GM21737 (cell line): ENCODE measurements at regions not wholly inside any gene's neighbourhood (a gene's known extent, or its start where the extent isn't known, plus 50 kb on each side); places are given as distances from the start of the nearest gene placed in this dataset.
"Not testable (repeated sequence)": the region's sequence is repeated elsewhere in the genome, so short reads cannot be mapped to it uniquely, and the experiment has no call there.

Experiments
- ATAC-seq: cut with Tn5 transposase; IDR thresholded peaks from one replicate; pipeline ENCODE4 v1.9.1; 2021; ENCODE audit warnings: mild to moderate bottlenecking, moderate library complexity; ENCODE audit not compliant: unreplicated experiment

DNA sequence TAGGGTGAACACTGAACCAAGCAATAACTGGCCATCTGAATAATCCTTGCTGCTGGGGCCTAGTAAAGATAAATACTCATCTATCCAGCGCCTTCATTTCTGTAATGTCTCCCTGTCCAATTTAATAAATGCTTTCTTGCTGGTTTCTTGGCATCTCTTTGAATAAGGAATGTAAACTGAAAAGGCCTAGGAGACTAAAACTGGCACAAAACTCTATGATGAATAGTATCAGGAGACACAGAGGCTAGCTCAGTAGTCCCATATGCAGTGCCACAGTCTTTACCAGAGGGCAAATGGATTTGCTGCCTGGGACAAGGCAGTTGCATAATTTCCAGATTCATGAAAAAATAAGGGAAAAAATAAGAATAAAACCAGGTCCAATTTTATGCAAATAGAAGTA, 324.4 kb downstream of the CENPW start:
- ATAC-seq, result no peak

- no peak for ATAC-seq
These were observed 325.6 kb downstream of the CENPW start for GRCh38 chr6:126665551-126665950.

GRCh38 chr6:126667071-126667470, 327.2 kb downstream of the CENPW start:
- no peak for ATAC-seq

DNA sequence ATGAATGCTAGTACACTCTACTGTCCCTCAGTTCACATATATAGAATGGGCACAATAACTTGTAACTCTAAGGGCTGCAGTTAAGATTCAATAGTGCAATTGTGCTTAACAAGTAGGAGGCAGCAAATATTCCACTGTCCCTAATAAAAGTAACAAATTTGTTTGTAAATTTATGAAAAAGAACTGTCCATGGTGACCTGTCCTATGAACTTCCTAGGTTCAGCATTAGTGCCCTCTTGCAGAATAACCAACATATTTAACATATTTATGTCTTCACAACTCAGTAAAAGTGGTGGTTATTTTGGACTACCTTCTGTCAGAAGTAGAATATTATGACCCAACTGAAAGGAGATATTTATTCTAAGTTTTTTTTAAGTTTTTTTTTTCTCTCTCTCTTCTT, 327.8 kb downstream of the CENPW start:
- no peak for ATAC-seq

GRCh38 chr6:126672649-126673048, 332.7 kb downstream of the CENPW start:
- peak; percentile 88 for ATAC-seq

DNA sequence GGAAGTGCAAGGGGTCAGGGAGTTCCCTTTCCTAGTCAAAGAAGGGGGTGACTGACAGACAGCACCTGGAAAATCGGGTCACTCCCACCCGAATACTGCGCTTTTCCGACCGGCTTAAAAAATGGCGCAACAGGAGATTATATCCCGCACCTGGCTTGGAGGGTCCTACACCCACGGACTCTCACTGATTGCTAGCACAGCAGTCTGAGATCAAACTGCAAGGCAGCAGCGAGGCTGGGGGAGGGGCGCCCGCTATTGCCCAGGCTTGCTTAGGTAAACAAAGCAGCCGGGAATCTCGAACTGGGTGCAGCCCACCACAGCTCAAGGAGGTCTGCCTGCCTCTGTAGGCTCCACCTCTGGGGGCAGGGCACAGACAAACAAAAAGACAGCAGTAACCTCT, 333.8 kb downstream of the CENPW start:
- not testable (repeated sequence) for ATAC-seq

GRCh38 chr6:126682440-126682839, 342.5 kb downstream of the CENPW start:
- no peak for ATAC-seq

GRCh38 chr6:126685182-126685581, 345.3 kb downstream of the CENPW start:
- ATAC-seq, result no peak

- no peak for ATAC-seq
These were observed 357.2 kb downstream of the CENPW start for GRCh38 chr6:126696921-126697693.

- no peak for ATAC-seq
These were observed 358.9 kb downstream of the CENPW start for GRCh38 chr6:126698732-126699240.

DNA sequence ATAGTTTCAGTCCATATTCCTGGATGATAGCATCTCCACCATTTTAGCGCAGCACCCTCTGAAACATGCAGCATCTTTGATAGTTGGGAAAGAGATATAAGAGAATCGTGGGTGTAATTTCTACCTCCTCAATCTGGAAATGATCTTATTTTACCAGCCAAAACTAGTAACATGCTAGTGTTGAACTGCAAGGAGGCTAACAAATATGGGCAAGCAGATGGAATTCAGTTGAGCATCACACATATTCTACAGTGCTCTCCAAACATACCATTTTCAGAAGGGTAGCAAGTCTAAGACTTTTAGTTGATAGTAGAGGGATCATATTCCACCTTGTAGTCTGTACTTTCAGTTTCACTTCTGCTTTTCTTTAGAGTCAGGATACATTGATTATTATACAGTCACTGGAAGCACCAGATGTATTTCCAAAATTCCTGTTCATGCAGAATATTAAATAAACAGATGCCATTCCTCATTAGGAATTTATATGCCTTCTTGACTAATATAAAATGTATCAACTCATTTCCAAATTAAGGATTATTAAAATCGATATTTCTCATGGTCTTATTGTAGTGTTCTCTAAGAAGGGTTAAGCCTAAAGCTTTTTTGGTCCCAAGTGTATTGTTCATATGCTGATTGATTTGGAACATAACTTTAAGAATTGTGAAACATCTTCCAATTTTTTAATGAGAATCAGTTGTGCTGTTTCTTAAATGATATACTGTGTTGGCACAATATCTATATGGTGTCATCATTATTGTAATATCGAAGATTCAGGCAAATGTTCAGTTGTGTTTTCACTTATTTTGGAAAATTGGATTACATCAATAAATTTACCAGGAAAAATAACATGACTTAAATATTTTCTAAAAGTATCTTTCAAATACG, 362.0 kb downstream of the CENPW start:
- ATAC-seq, result no peak

DNA sequence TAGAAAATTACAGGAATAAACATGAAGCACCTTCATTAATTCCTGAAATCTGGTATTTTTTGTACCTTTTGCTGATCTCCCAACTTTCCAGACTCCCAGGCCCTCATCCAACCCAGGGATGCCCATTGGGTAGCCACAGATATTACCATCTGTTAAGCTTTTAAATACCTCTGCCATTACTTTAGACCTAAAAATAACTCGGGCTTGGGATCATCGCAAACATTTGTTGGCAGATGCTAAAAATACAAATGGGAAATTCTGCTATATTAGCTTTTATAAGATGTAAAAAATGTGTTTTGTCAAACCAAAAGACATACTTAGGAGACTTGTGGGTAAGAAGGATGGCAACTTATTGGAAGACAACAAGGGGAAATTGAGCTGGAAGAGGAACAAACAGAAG, 376.1 kb downstream of the CENPW start:
- no peak for ATAC-seq

- no peak for ATAC-seq
These were observed 377.1 kb downstream of the CENPW start for GRCh38 chr6:126716826-126717509.

- peak; percentile 84 for ATAC-seq
These were observed 378.8 kb downstream of the CENPW start for GRCh38 chr6:126718600-126719327.

DNA sequence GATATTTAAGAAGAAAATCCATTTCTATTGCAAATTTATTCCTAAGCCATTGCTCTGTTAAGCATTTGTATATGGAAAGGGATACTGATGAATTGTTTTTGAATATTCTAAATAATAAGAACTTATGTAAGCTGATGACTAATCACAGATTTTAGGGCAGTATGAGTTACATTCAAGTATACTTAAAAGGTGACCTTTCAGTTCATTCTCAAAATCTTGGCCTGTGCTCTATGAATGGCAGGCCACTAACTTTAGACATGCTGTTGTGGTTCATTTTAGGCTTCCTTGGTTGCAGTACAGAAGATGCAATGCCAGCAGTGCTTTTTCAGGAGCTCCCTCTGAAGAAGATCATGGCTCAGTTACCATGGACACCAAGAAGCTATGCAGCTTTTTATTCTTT, 380.4 kb downstream of the CENPW start:
- no peak for ATAC-seq

GRCh38 chr6:126721581-126722160, 381.8 kb downstream of the CENPW start:
- ATAC-seq, result no peak

- ATAC-seq, result no peak
These were observed 382.5 kb downstream of the CENPW start for GRCh38 chr6:126722411-126722810.

GRCh38 chr6:126723541-126724170, 383.7 kb downstream of the CENPW start:
- ATAC-seq, result no peak

DNA sequence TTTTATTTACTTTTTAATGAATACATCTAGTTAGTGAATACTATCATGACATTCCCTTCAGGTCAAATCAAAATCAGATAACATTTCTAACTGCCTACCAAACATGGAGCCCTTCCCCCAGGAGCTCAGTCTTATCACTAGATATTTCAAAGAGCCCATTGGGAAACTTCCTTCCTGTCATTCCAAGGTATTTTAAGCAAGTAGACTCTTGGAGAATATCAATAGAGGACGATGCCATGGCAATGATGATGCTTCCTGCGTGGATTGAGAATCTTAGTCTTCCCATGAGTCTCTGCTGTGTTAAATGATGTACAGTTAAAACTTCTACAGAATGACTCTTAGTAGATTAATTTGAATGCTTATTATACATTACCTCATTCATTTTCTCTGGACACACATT, 384.9 kb downstream of the CENPW start:
- ATAC-seq, result no peak

- ATAC-seq, result not testable (repeated sequence)
These were observed 386.5 kb downstream of the CENPW start for GRCh38 chr6:126726454-126726853.
